Pons (tissue), 1 donor: ENCODE measurements at regions not wholly inside any gene's neighbourhood (a gene's known extent, or its start where the extent isn't known, plus 50 kb on each side); places are given as distances from the start of the nearest gene placed in this dataset.
"Not testable (repeated sequence)": the region's sequence is repeated elsewhere in the genome, so short reads cannot be mapped to it uniquely, and the experiment has no call there.

Source experiments
- DNase-seq: peaks from one replicate; pipeline ENCODE4 v3.0.0-alpha.2; 2016; ENCODE audit warnings: low spot score

- DNase-seq, result no peak
Observed at GRCh38 chr13:74730556-74731331, 596.5 kb upstream of the KLF12 start.

DNA sequence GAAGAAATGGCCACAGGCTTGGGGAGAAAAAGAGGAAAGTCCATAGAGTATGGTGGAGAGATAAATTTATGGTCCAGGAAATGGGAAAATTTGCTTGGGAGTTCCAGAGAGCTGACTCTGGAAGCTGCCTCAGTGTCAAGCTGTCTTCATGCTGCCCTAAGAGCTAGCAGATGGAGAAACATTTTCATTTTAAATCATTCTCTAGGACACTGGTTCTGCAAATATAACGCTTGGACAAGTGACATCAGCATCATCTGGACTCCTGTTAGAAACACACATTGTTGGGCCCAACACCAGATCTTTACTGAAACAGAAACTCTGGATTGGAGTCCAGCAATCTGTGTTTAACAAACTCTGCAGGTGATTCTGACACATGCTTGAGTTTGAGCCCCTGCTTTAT is 592.0 kb upstream of the KLF12 start:
- DNase-seq, result peak; percentile 6

GRCh38 chr13:74718232-74718842 is 584.1 kb upstream of the KLF12 start:
- not testable (repeated sequence) for DNase-seq

GRCh38 chr13:74715718-74716117 is 581.5 kb upstream of the KLF12 start:
- DNase-seq, result no peak

- DNase-seq, result no peak
Observed at GRCh38 chr13:74710006-74710405, 575.8 kb upstream of the KLF12 start.

GRCh38 chr13:74709226-74709625 is 575.0 kb upstream of the KLF12 start:
- no peak for DNase-seq

DNA sequence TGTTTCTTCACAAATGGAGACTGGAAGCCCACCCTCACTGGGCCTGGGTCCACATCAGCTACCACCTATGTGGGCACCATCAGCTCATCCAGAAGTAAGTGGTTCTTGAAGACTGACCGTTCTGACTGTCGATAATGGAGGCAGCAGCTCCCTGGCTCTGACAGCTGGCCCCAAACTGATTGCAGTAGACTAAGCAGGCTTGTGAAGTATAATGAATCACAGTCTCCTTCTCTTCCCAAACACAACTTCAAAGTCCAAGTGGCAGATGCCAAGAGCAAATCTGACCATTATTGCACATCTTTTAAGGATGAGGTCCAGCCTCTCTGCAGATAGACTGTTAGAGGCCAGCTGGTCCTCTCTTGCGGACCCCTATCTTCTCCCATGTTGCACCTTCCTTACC is 574.4 kb upstream of the KLF12 start:
- DNase-seq, result no peak

GRCh38 chr13:74707291-74707690 is 573.1 kb upstream of the KLF12 start:
- DNase-seq, result no peak

- DNase-seq, result no peak
Observed at GRCh38 chr13:74706801-74707200, 572.6 kb upstream of the KLF12 start.

DNA sequence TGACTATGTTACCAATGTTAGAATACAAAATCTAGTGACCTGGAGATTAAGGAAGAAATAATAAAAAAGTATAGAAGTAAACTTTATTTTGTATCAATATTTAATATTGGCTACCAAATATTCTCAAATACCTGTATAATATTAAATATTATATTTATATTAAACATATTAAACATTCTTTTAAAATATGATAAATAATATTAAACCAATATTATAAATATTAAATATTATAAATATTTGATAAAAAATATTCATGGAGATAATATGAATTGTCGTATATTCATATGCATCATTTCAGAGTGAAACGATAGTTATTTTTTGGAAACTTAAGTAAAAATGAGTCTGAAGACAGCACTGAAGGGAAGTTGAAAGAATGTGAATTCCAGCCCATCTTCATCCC is 571.2 kb upstream of the KLF12 start:
- DNase-seq, result no peak

- no peak for DNase-seq
Observed at GRCh38 chr13:74703855-74704387, 569.7 kb upstream of the KLF12 start.

- no peak for DNase-seq
Observed at GRCh38 chr13:74696148-74696922, 562.1 kb upstream of the KLF12 start.

DNA sequence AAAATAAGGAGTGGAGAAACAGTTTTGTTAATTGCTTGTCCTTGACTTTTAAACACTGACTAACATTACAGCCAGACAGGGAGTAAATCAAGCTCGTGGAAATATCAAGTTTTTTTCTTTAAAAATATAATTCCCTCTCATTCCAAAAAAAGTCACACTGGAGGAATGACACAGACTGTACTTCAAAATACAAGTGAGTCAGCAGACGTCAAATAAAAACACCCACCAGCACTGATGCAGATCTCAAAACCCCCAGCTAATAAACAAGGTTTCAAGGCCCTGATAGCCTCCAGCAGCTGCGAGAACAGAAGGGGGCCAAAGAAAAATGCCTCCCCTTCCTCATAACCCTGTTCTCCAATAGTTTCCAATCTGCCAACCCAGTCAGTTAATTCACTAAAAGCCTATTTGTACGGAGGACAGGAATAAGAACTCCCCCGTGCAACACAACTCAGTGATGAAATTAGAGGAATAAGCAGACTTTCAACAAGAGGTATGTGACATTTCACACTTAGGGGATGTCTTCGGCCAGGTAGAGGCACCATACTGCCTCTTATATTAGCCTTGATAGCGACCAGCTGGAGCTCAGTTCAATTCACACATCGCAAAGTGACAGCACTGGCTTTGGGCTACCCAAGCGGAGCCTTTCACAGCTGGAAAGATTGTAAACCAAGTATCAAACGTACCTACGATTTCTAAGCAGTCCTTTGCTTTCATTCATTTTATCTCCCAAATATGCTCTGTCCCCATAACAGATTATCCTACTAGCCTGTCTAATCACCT is 561.0 kb upstream of the KLF12 start:
- no peak for DNase-seq

DNA sequence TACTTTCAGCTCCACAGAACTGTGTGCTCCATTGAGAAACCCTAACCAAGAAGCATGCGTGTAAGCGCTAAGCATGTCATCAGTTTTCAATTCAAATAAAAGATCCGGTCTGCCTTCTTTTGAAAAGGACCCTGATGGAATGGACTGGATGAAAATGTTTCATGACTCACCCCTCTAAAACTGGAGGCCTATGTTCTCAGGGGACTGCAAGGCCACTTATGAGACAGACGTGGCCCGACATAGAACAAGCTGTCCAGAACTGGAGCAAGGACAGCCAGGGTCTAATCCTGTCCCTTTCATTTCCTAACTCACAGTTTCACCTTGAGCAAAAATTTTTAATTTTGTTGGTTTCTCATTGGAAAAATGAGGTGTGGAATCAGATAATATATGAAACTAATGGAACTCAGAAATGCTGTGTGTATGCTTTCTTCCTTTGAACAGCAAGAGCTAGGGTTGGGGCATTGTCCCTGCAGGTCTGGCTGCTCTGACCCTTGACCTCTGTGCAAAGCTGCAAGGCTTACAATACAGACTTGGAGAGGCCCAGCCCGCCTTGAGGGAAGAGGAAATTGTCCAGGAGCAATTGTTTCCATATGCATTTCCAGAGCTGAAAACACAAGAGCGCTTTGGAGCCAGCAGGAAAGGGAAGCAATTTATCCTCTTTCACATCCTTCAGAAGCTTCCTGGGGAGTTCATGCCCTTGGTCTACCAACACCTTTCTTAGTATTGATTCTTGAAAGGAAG is 553.4 kb upstream of the KLF12 start:
- no peak for DNase-seq

GRCh38 chr13:74683411-74683810 is 549.2 kb upstream of the KLF12 start:
- no peak for DNase-seq

DNA sequence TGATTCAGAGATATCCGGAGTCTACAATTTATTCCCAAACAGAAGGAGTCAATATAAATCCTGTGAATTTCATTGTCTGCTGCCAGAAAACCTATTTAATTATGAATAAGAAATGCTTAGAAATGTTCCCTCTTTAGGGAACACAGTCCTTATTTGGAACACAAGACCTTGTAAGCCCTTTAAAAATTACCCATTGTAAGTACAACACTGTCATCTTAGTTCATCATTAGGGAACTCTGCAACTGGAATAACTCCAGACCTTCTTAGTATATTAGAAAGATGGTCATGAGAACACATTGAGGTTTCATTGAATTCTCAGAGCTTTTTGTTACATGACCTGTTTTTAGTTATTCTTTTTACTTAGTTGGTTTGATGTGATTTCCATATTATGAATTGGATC is 548.5 kb upstream of the KLF12 start:
- DNase-seq, result no peak

- DNase-seq, result no peak
Observed at GRCh38 chr13:74681891-74682290, 547.7 kb upstream of the KLF12 start.

- no peak for DNase-seq
Observed at GRCh38 chr13:74678308-74678965, 544.2 kb upstream of the KLF12 start.

DNA sequence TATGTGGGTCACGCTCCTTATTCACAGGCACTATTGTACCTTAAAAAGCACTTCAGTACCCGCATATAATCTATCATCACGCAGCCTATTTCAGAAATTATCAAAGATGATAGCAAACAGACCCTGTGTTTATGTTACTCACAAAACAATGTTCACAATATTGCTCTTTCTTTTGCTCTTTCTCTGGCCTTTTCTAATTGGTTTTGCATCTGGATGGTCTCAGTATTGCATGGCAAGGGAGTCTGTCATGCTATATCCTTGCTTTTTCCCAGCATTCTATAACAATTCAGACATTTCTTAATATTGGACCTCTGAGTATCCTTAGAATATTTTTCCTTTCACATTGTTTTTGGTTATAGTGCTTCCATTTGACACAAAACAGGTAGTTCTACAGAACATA is 541.8 kb upstream of the KLF12 start:
- no peak for DNase-seq

DNA sequence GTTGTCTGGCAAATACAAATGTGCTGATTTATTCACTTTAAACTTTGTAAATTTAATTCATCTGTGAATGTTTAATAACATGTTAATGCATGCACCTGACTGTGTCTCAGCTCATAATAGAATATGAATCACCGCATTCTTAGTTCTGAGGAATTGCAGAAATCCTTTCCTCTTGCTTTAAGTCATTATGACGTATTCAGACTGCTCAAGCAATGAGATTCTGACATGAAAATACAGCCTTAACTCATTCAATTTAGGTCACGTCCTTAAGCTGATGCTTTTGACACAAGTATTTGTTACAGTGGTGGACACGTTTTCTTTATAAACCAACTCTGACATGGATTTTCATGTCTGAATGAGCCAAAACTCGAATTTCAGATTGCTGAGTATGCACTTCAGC is 541.0 kb upstream of the KLF12 start:
- no peak for DNase-seq

DNA sequence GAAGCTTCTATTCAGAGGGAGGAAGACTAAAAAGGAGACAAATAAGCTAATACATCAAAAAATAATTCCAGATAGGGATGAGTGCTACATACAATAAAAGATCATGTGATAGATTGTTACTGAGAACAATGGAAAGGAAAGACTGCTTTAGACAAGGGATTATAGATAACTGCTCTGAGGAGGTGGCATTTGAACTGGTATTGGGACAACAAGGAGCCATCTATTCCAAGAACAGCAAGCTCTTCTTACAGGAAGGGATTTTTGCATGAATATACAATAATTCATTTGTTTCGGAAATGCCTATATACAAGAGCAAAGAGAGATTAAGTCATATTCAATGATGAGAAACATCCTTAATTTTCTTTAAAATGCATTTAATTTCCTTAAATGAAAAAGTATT is 540.5 kb upstream of the KLF12 start:
- DNase-seq, result peak; percentile 15
